ENCODE measurements at regions not wholly inside any gene's neighbourhood (a gene's known extent, or its start where the extent isn't known, plus 50 kb on each side); places are given as distances from the start of the nearest gene placed in this dataset.

- Histone ChIP-seq H3K4me2 (ENCODE audit: insufficient read depth, low read length) (no peak overlapping the region), H3K9me3 (replicated peaks; ENCODE audit: control insufficient read depth, insufficient read depth, low read length) (peaks cover 1% of the 10 kb centered on the region), H3K79me2 (ENCODE audit: control insufficient read depth, insufficient read depth, low read length) (no peaks in the 10 kb centered on the region), H3K27ac (ENCODE audit: insufficient read depth, low read depth, low read length) (no peak overlapping the region), H4K20me1 (replicated peaks; ENCODE audit: control insufficient read depth, extremely low read depth, insufficient read depth, low read length) (no peaks in the 10 kb centered on the region), H3K4me3 (replicated peaks in 1 of 3; ENCODE audit: insufficient read depth in 1 of 3, low read depth in 1 of 3, low read length in 3 of 3) (no peak overlapping the region), H3K9ac (replicated peaks; ENCODE audit: extremely low read depth, insufficient read depth, low read length) (no peak overlapping the region), H3K27me3 (ENCODE audit: control insufficient read depth in 2 of 2, insufficient read depth in 2 of 2, low read length in 2 of 2) (no peaks in the 10 kb centered on the region), H3K9me1 (replicated peaks; ENCODE audit: control insufficient read depth, extremely low read depth, insufficient read depth, low read length) (no peaks in the 10 kb centered on the region), H3K36me3 (ENCODE audit: control insufficient read depth in 2 of 2, extremely low read depth in 1 of 2, insufficient read depth in 2 of 2, low read length in 2 of 2) (no peaks in the 10 kb centered on the region), H2AFZ (ENCODE audit: low read depth, low read length) (no peak overlapping the region), H3K4me1 (ENCODE audit: control insufficient read depth, extremely low read depth, insufficient read depth, low read length) (no peaks in the 10 kb centered on the region)
- intact Hi-C loops (cut with micrococcal nuclease) = no loop called here
- CTCF ChIA-PET = no interaction called here
- no TSS peak for BruUV-seq (replicated peaks)
- DNase-seq (ENCODE audit: low read depth, low spot score) = no peak
- TF ChIP-seq JUN (IDR thresholded peaks at IDR 0.05; ENCODE audit: borderline replicate concordance, insufficient read depth, insufficient read length, low read depth) (no peak), MYC (IDR thresholded peaks at IDR 0.05; ENCODE audit: low read depth, low read length) (no peak), POLR2A (IDR thresholded peaks at IDR 0.05; ENCODE audit: low read depth, low read length) (no peak), EZH2 (IDR thresholded peaks at IDR 0.05; ENCODE audit: borderline replicate concordance, low read depth, low read length, severe bottlenecking) (no peak), POLR2AphosphoS5 (IDR thresholded peaks at IDR 0.05; ENCODE audit: insufficient read depth, low read depth, low read length) (no peak), FOS (IDR thresholded peaks at IDR 0.05; ENCODE audit: borderline replicate concordance, insufficient read depth, low read length) (no peak), MAX (IDR thresholded peaks at IDR 0.05; ENCODE audit: insufficient read depth, insufficient read length) (no peak), GATA2 (IDR thresholded peaks at IDR 0.05; ENCODE audit: insufficient read depth, insufficient read length, low read depth, low read length) (no peak), CTCF (IDR thresholded peaks at IDR 0.05; ENCODE audit: extremely low read depth in 1 of 2, insufficient read depth in 1 of 2, low read depth in 1 of 2, low read length in 2 of 2) (no peak)
- dilution Hi-C loops (cut with MboI; ENCODE audit: extremely low pct_ligation_motif_present, low sequenced_read_pairs) = no loop called here
- no peak for FAIRE-seq
- POLR2A ChIA-PET = no interaction called here
Measured at GRCh38 chr3:68116580-68116979, 462.2 kb upstream of the SUCLG2 start.

Measured in endothelial cell of umbilical vein (primary cell).